Activated CD8-positive, alpha-beta memory T cell treated with anti-CD3 and anti-CD28 coated beads for 24 hours (primary cell): ENCODE measurements at regions not wholly inside any gene's neighbourhood (a gene's known extent, or its start where the extent isn't known, plus 50 kb on each side); places are given as distances from the start of the nearest gene placed in this dataset.

Experiments
- DNase-seq: peaks from one replicate; pipeline ENCODE4 v3.0.0-alpha.2; 2020

GRCh38 chr7:148950806-148951205, 66.7 kb upstream of the EZH2 start:
- DNase-seq = no peak

- DNase-seq = no peak
Observed at GRCh38 chr7:148944935-148945934, 61.1 kb upstream of the EZH2 start.

- DNase-seq = peak; percentile 79
Observed at GRCh38 chr7:148941598-148942275, 57.6 kb upstream of the EZH2 start.

- peak; percentile 91 for DNase-seq
Observed at GRCh38 chr7:148940702-148941597, 56.9 kb upstream of the EZH2 start.

GRCh38 chr7:148939128-148939755, 55.2 kb upstream of the EZH2 start:
- no peak for DNase-seq

GRCh38 chr7:148935451-148935850, 51.4 kb upstream of the EZH2 start:
- no peak for DNase-seq
